Left ventricle myocardium inferior (tissue), 1 donor: ENCODE measurements at regions not wholly inside any gene's neighbourhood (a gene's known extent, or its start where the extent isn't known, plus 50 kb on each side); places are given as distances from the start of the nearest gene placed in this dataset.
"Not testable (repeated sequence)": the region's sequence is repeated elsewhere in the genome, so short reads cannot be mapped to it uniquely, and the experiment has no call there.

Experiments
- DNase-seq: peaks from one replicate; pipeline ENCODE4 v3.0.0-alpha.2; 2020
- H3K27ac ChIP-seq: fragments of 200-600 bp; replicated peaks from 2 replicates; pipeline ENCODE4 v1.8.0; 2021
- H3K27me3 ChIP-seq: fragments of 200-600 bp; 2 replicates; pipeline ENCODE4 v1.8.0; 2021; ENCODE audit warnings: low read depth
- H3K36me3 ChIP-seq: fragments of 200-600 bp; 2 replicates; pipeline ENCODE4 v1.8.0; 2021
- H3K4me1 ChIP-seq: fragments of 200-600 bp; 2 replicates; pipeline ENCODE4 v1.8.0; 2021
- H3K4me3 ChIP-seq: fragments of 200-600 bp; 2 replicates; pipeline ENCODE4 v1.8.0; 2021; ENCODE audit warnings: mild to moderate bottlenecking, moderate library complexity
- H3K9me3 ChIP-seq: fragments of 200-600 bp; replicated peaks from 2 replicates; pipeline ENCODE4 v1.8.0; 2021
- CTCF ChIP-seq: fragments of 200-600 bp; IDR thresholded peaks from 2 replicates; pipeline ENCODE4 v1.8.0; 2021; ENCODE audit warnings: antibody characterized with exemption, mild to moderate bottlenecking, borderline replicate concordance
- intact Hi-C: fragments of 100-400 bp; cut with micrococcal nuclease; formaldehyde crosslinking; loops from one replicate; pipeline ENCODE4 v1.11.0; 2022
- donor health status: DM: no; HTN: yes; CAD: no; lungs with severe emphysema.

- H3K27me3 ChIP-seq, result no peaks in the 10 kb centered on the region
- intact Hi-C loops, result no loop called here
- H3K9me3 ChIP-seq, result no peaks in the 10 kb centered on the region
- no peaks in the 10 kb centered on the region for H3K4me1 ChIP-seq
- no peak overlapping the region for H3K27ac ChIP-seq
- DNase-seq, result no peak
- no peak for TF ChIP-seq CTCF
- H3K36me3 ChIP-seq, result no peaks in the 10 kb centered on the region
- no peak overlapping the region for H3K4me3 ChIP-seq
Observed at GRCh38 chrX:128619490-128619889, 567.3 kb upstream of the ACTRT1 start.

- DNase-seq, result no peak
- no peak overlapping the region for H3K4me3 ChIP-seq
- H3K27me3 ChIP-seq, result no peaks in the 10 kb centered on the region
- H3K27ac ChIP-seq, result no peak overlapping the region
- TF ChIP-seq CTCF, result no peak
- no peaks in the 10 kb centered on the region for H3K4me1 ChIP-seq
- no peaks in the 10 kb centered on the region for H3K9me3 ChIP-seq
- H3K36me3 ChIP-seq, result no peaks in the 10 kb centered on the region
- intact Hi-C loops, result no loop called here
Observed at GRCh38 chrX:128616933-128617332, 564.7 kb upstream of the ACTRT1 start.

GRCh38 chrX:128606817-128607216, 554.6 kb upstream of the ACTRT1 start:
- H3K9me3 ChIP-seq, H3K4me1 ChIP-seq, intact Hi-C loops, H3K27me3 ChIP-seq, H3K27ac ChIP-seq, DNase-seq, H3K4me3 ChIP-seq, H3K36me3 ChIP-seq: not testable (repeated sequence)

- H3K4me3 ChIP-seq, H3K27ac ChIP-seq, intact Hi-C loops, DNase-seq, H3K4me1 ChIP-seq, H3K27me3 ChIP-seq, H3K9me3 ChIP-seq, H3K36me3 ChIP-seq: not testable (repeated sequence)
Observed at GRCh38 chrX:128606357-128606756, 554.2 kb upstream of the ACTRT1 start.

- Histone ChIP-seq H3K27ac (no peak overlapping the region), H3K27me3 (no peaks in the 10 kb centered on the region), H3K4me1 (no peaks in the 10 kb centered on the region), H3K36me3 (no peaks in the 10 kb centered on the region), H3K4me3 (no peak overlapping the region), H3K9me3 (no peaks in the 10 kb centered on the region)
- TF ChIP-seq CTCF, result no peak
- DNase-seq, result no peak
- intact Hi-C loops, result no loop called here
Observed at GRCh38 chrX:128601706-128602105, 549.5 kb upstream of the ACTRT1 start.

GRCh38 chrX:128599632-128600031, 547.4 kb upstream of the ACTRT1 start:
- no peak for TF ChIP-seq CTCF
- H3K36me3 ChIP-seq, result no peaks in the 10 kb centered on the region
- no peak overlapping the region for H3K4me3 ChIP-seq
- no peaks in the 10 kb centered on the region for H3K9me3 ChIP-seq
- no peak overlapping the region for H3K27ac ChIP-seq
- intact Hi-C loops, result no loop called here
- no peaks in the 10 kb centered on the region for H3K4me1 ChIP-seq
- no peaks in the 10 kb centered on the region for H3K27me3 ChIP-seq
- DNase-seq, result no peak

- Histone ChIP-seq H3K36me3 (no peaks in the 10 kb centered on the region), H3K27me3 (no peaks in the 10 kb centered on the region), H3K9me3 (no peaks in the 10 kb centered on the region), H3K4me1 (no peaks in the 10 kb centered on the region), H3K4me3 (no peak overlapping the region), H3K27ac (no peak overlapping the region)
- intact Hi-C loops, result no loop called here
- no peak for DNase-seq
- TF ChIP-seq CTCF, result no peak
Observed at GRCh38 chrX:128582036-128582435, 529.8 kb upstream of the ACTRT1 start.
